H9 (cell line): ENCODE measurements at regions not wholly inside any gene's neighbourhood (a gene's known extent, or its start where the extent isn't known, plus 50 kb on each side); places are given as distances from the start of the nearest gene placed in this dataset.

Experiments
- DNase-seq: peaks from one replicate; pipeline ENCODE4 v3.0.0-alpha.2; 2017
- H2AFZ ChIP-seq: one replicate; pipeline ENCODE4 v1.6.1; 2013; ENCODE audit warnings: mild to moderate bottlenecking, low read length, control low read depth, moderate library complexity
- H2AK5ac ChIP-seq: 2 replicates; pipeline ENCODE4 v1.6.1; 2013; ENCODE audit warnings: low read length, control low read depth, mixed read lengths; ENCODE audit not compliant: insufficient read length
- H2BK120ac ChIP-seq: one replicate; pipeline ENCODE4 v1.6.1; 2013; ENCODE audit warnings: low read depth, mild to moderate bottlenecking, low read length, control low read depth, inconsistent platforms; ENCODE audit not compliant: poor library complexity, severe bottlenecking
- H2BK12ac ChIP-seq: 2 replicates; pipeline ENCODE4 v1.6.1; 2013; ENCODE audit warnings: low read length, control low read depth, mixed read lengths, low read depth; ENCODE audit not compliant: insufficient read length
- H2BK15ac ChIP-seq: 2 replicates; pipeline ENCODE4 v1.6.1; 2013; ENCODE audit warnings: low read depth, low read length, control low read depth
- H2BK20ac ChIP-seq: one replicate; pipeline ENCODE4 v1.6.1; 2013; ENCODE audit warnings: low read depth, mild to moderate bottlenecking, low read length, control low read depth, inconsistent platforms; ENCODE audit not compliant: poor library complexity, severe bottlenecking
- H2BK5ac ChIP-seq: 2 replicates; pipeline ENCODE4 v1.6.1; 2013; ENCODE audit warnings: low read length, control low read depth, mixed read lengths; ENCODE audit not compliant: insufficient read length
- H3K14ac ChIP-seq: 2 replicates; pipeline ENCODE4 v1.6.1; 2013; ENCODE audit warnings: low read length, control low read depth; ENCODE audit not compliant: insufficient read depth
- H3K18ac ChIP-seq: 2 replicates; pipeline ENCODE4 v1.6.1; 2013; ENCODE audit warnings: low read depth, mild to moderate bottlenecking, mixed read lengths, low read length, control low read depth; ENCODE audit not compliant: insufficient read length
- H3K23ac ChIP-seq: 2 replicates; pipeline ENCODE4 v1.6.1; 2013; ENCODE audit warnings: low read length, control low read depth, mixed read lengths, low read depth; ENCODE audit not compliant: insufficient read length
- H3K23me2 ChIP-seq: 2 replicates; pipeline ENCODE4 v1.6.1; 2013; ENCODE audit warnings: low read depth, mild to moderate bottlenecking, mixed read lengths, low read length, control low read depth; ENCODE audit not compliant: insufficient read length, poor library complexity, severe bottlenecking
- H3K27ac ChIP-seq: 2 replicates; pipeline ENCODE4 v1.5.1; 2013; ENCODE audit warnings: low read length, control low read depth, mixed read lengths, low read depth; ENCODE audit not compliant: insufficient read length
- H3K27me3 ChIP-seq: 2 replicates; pipeline ENCODE4 v1.6.1; 2013; ENCODE audit warnings: low read length, control low read depth, inconsistent platforms; ENCODE audit not compliant: insufficient read depth
- H3K4ac ChIP-seq: 2 replicates; pipeline ENCODE4 v1.6.1; 2013; ENCODE audit warnings: low read depth, mild to moderate bottlenecking, control low read depth, inconsistent platforms, low read length, moderate library complexity
- H3K4me1 ChIP-seq: 2 replicates; pipeline ENCODE4 v1.6.1; 2013; ENCODE audit warnings: low read length, control low read depth, inconsistent platforms; ENCODE audit not compliant: insufficient read depth
- H3K4me2 ChIP-seq: 2 replicates; pipeline ENCODE4 v1.6.1; 2013; ENCODE audit warnings: low read length, control low read depth, mixed read lengths; ENCODE audit not compliant: insufficient read length, insufficient read depth
- H3K56ac ChIP-seq: 2 replicates; pipeline ENCODE4 v1.6.1; 2013; ENCODE audit warnings: low read depth, mild to moderate bottlenecking, mixed read lengths, low read length, control low read depth; ENCODE audit not compliant: insufficient read length
- H3K79me1 ChIP-seq: 2 replicates; pipeline ENCODE4 v1.6.1; 2013; ENCODE audit warnings: low read depth, mild to moderate bottlenecking, moderate library complexity, low read length, control low read depth, inconsistent platforms; ENCODE audit not compliant: insufficient read depth, poor library complexity, severe bottlenecking
- H3K79me2 ChIP-seq: 2 replicates; pipeline ENCODE4 v1.6.1; 2013; ENCODE audit warnings: low read length, control low read depth, inconsistent platforms; ENCODE audit not compliant: insufficient read depth
- H3K9ac ChIP-seq: 2 replicates; pipeline ENCODE4 v1.6.1; 2013; ENCODE audit warnings: low read length, control low read depth, mixed read lengths; ENCODE audit not compliant: insufficient read length; ENCODE audit errors: extremely low read depth
- H3K9me3 ChIP-seq: one replicate; pipeline ENCODE4 v1.6.1; 2013; ENCODE audit warnings: low read depth, low read length, inconsistent platforms; ENCODE audit not compliant: control insufficient read depth
- H3T11ph ChIP-seq: one replicate; pipeline ENCODE4 v1.6.1; 2013; ENCODE audit warnings: mild to moderate bottlenecking, low read length, control low read depth, inconsistent platforms
- H4K20me1 ChIP-seq: one replicate; pipeline ENCODE4 v1.6.1; 2013; ENCODE audit not compliant: control insufficient read depth, insufficient read length, insufficient read depth
- H4K5ac ChIP-seq: 2 replicates; pipeline ENCODE4 v1.6.1; 2013; ENCODE audit warnings: low read depth, mild to moderate bottlenecking, mixed read lengths, low read length, control low read depth; ENCODE audit not compliant: insufficient read length
- H4K8ac ChIP-seq: replicated peaks from 2 replicates; pipeline ENCODE4 v1.6.1; 2013; ENCODE audit warnings: low read length, control low read depth, mixed read lengths, low read depth; ENCODE audit not compliant: insufficient read length
- H4K91ac ChIP-seq: 2 replicates; pipeline ENCODE4 v1.6.1; 2013; ENCODE audit warnings: low read depth, mild to moderate bottlenecking, moderate library complexity, mixed read lengths, low read length, control low read depth; ENCODE audit not compliant: insufficient read length
- H3K27ac Mint-ChIP-seq, 3 experiments: 2 replicates in 2 of 3; 3 replicates in 1 of 3; pipeline ENCODE4 v1.8.0; 2020 to 2021; ENCODE audit warnings: mixed read lengths in 3 of 3, mild to moderate bottlenecking in 1 of 3, moderate library complexity in 1 of 3
- H3K27me3 Mint-ChIP-seq: 2 replicates; pipeline ENCODE4 v1.8.0; 2021; ENCODE audit warnings: low read depth, mild to moderate bottlenecking, moderate library complexity, mixed read lengths
- H3K36me3 Mint-ChIP-seq, 3 experiments: 2 replicates in 2 of 3; 3 replicates in 1 of 3; pipeline ENCODE4 v1.8.0; 2020 to 2021; ENCODE audit warnings: low read depth in 3 of 3, mixed read lengths in 3 of 3; ENCODE audit not compliant: insufficient read depth in 1 of 3
- H3K4me1 Mint-ChIP-seq, 2 experiments: 2 replicates each; pipeline ENCODE4 v1.8.0; 2020; ENCODE audit warnings: mixed read lengths in 2 of 2
- H3K4me3 Mint-ChIP-seq, 2 experiments: 2 replicates in 1 of 2; 3 replicates in 1 of 2; pipeline ENCODE4 v1.8.0; 2020 to 2021; ENCODE audit warnings: mild to moderate bottlenecking in 2 of 2, mixed read lengths in 2 of 2, moderate library complexity in 1 of 2
- H3K9me3 Mint-ChIP-seq, 2 experiments: 2 replicates in 1 of 2; 3 replicates in 1 of 2; pipeline ENCODE4 v1.8.0; 2020; ENCODE audit warnings: mild to moderate bottlenecking in 2 of 2, mixed read lengths in 2 of 2, moderate library complexity in 1 of 2
- WGBS: extraction: QIAGEN DNeasy Blood & Tissue Kit; methylation state at CpG from one replicate; pipeline ENCODE4 v1.1.7; 2013; ENCODE audit warnings: missing lambda C conversion rate, low lambda C conversion rate, mixed read lengths; ENCODE audit not compliant: insufficient read length; ENCODE audit errors: extremely low coverage; 5-methylcytosine and 5-hydroxymethylcytosine counted together
- TF ChIP-seq, protein P1 (sequence below): fragments of 200-600 bp; sonication (generic); conservative IDR thresholded peaks from 3 replicates; pipeline ENCODE4 v1.8.0; 2021; ENCODE audit warnings: antibody characterized with exemption, mild to moderate bottlenecking

DNA sequence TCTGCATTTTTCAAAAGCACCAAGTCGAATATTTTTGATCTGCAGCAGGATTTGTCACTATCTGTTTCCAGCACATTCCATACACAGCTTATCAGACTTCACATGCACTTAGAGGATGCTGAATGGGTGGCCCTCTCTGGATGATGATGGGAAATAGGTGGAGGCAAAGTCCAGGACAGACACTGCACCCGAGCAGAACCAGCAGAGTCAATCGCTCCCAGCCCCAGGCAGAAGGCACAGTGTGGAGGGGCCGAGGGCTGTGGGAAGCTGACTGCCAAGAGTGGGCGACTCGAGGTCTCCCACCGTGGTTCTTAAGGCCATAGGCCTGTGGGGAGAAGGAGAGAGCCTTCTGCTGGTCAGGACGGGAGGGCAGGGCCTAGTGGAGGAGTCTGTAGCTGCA, 490.2 kb upstream of the MGMT start:
- no peak overlapping the region; a peak in 1 of 7 replicates for H3K27ac Mint-ChIP-seq
- Histone ChIP-seq H2BK120ac (no peak overlapping the region), H3T11ph (no peak overlapping the region), H3K18ac (no peak overlapping the region), H3K23me2 (no peaks in the 10 kb centered on the region), H3K79me2 (no peaks in the 10 kb centered on the region), H3K9me3 (no peaks in the 10 kb centered on the region), H3K23ac (no peak overlapping the region), H3K4me1 (peaks cover 2% of the 10 kb centered on the region; the same call in 1 of the 2 replicates), H2BK5ac (no peak overlapping the region), H3K9ac (no peak overlapping the region), H4K20me1 (no peaks in the 10 kb centered on the region), H3K4me2 (no peak overlapping the region), H3K56ac (no peak overlapping the region), H3K14ac (no peak overlapping the region; the same call in 1 of the 2 replicates), H2BK12ac (no peak overlapping the region), H2AK5ac (no peak overlapping the region), H2BK20ac (no peak overlapping the region), H4K8ac (no peak overlapping the region), H3K4ac (no peak overlapping the region), H2AFZ (no peak overlapping the region), H3K27ac (no peak overlapping the region), H3K27me3 (no peaks in the 10 kb centered on the region), H3K79me1 (no peaks in the 10 kb centered on the region), H2BK15ac (no peak overlapping the region), H4K5ac (no peak overlapping the region), H4K91ac (no peak overlapping the region)
- H3K36me3 Mint-ChIP-seq: no peaks in the 10 kb centered on the region
- H3K4me1 Mint-ChIP-seq: peaks cover 7 to 10% of the 10 kb centered on the region in 2 experiments; a peak in 3 of 4 replicates
- H3K4me3 Mint-ChIP-seq: no peak overlapping the region; a peak in 1 of 5 replicates
- H3K27me3 Mint-ChIP-seq: 0 out of 2 replicates have a peak, but pooled peaks cover 3% of the 10 kb centered on the region
- 0 out of 5 replicates have a peak, but pooled peaks cover 0 to 5% of the 10 kb centered on the region in 2 experiments for H3K9me3 Mint-ChIP-seq
- TF ChIP-seq, protein P1, sequence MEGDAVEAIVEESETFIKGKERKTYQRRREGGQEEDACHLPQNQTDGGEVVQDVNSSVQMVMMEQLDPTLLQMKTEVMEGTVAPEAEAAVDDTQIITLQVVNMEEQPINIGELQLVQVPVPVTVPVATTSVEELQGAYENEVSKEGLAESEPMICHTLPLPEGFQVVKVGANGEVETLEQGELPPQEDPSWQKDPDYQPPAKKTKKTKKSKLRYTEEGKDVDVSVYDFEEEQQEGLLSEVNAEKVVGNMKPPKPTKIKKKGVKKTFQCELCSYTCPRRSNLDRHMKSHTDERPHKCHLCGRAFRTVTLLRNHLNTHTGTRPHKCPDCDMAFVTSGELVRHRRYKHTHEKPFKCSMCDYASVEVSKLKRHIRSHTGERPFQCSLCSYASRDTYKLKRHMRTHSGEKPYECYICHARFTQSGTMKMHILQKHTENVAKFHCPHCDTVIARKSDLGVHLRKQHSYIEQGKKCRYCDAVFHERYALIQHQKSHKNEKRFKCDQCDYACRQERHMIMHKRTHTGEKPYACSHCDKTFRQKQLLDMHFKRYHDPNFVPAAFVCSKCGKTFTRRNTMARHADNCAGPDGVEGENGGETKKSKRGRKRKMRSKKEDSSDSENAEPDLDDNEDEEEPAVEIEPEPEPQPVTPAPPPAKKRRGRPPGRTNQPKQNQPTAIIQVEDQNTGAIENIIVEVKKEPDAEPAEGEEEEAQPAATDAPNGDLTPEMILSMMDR: no peak
- DNase-seq: no peak
- WGBS: no CpG with 5 or more reads among the region's 8 CpGs
